IMR-90 (cell line): ENCODE measurements at regions not wholly inside any gene's neighbourhood (a gene's known extent, or its start where the extent isn't known, plus 50 kb on each side); places are given as distances from the start of the nearest gene placed in this dataset.

ENCODE experiments used
- ATAC-seq: fragments of 200-7000 bp; cut with Tn5 transposase; 2 replicates; pipeline ENCODE4 v1.9.1; 2020; ENCODE audit warnings: low read depth, mild to moderate bottlenecking, moderate library complexity
- BruUV-seq: library from RNA; stranded (reverse); fragments of 400-500 nt; replicated peaks from 2 replicates; lab custom pipeline; 2021; lab: Mats Ljungman, UMichigan
- CTCF ChIA-PET: fragments of 300-600 bp; formaldehyde crosslinking; extraction: SDS; loops from one replicate; lab custom pipeline; 2021; ENCODE audit warnings: antibody characterized with exemption; lab: Yijun Ruan, JAX
- POLR2A ChIA-PET: fragments of 300-600 bp; sonication (Branson Sonifier 250); formaldehyde crosslinking; loops from one replicate; lab custom pipeline; 2022; ENCODE audit warnings: antibody characterized with exemption; ENCODE audit not compliant: unreplicated experiment; lab: Charles Lee
- DNase-seq: peaks from one replicate; pipeline ENCODE4 v3.0.0; 2013
- H2AFZ ChIP-seq: replicated peaks from 2 replicates; pipeline ENCODE3; 2013; ENCODE audit warnings: low read length, mild to moderate bottlenecking; ENCODE audit not compliant: poor library complexity
- H2AK5ac ChIP-seq: 2 replicates; pipeline ENCODE4 v1.6.1; 2013; ENCODE audit warnings: low read depth, low read length, inconsistent platforms
- H2AK9ac ChIP-seq: replicated peaks from 2 replicates; pipeline ENCODE3; 2013; ENCODE audit warnings: mild to moderate bottlenecking, low read depth, low read length, moderate library complexity; ENCODE audit not compliant: poor library complexity
- H2BK120ac ChIP-seq: 2 replicates; pipeline ENCODE4 v1.6.1; 2013; ENCODE audit warnings: low read depth, low read length, inconsistent platforms
- H2BK15ac ChIP-seq: 3 replicates; pipeline ENCODE4 v1.6.1; 2013; ENCODE audit warnings: low read depth, low read length, inconsistent platforms
- H2BK20ac ChIP-seq: 2 replicates; pipeline ENCODE4 v1.6.1; 2013; ENCODE audit warnings: low read depth, mild to moderate bottlenecking, inconsistent platforms, low read length, moderate library complexity
- H2BK5ac ChIP-seq: 2 replicates; pipeline ENCODE4 v1.6.1; 2013; ENCODE audit warnings: mild to moderate bottlenecking, low read depth, low read length, inconsistent platforms; ENCODE audit not compliant: poor library complexity, severe bottlenecking
- H3K14ac ChIP-seq: replicated peaks from 2 replicates; pipeline ENCODE4 v1.6.1; 2013; ENCODE audit warnings: low read depth, low read length, inconsistent platforms
- H3K18ac ChIP-seq: 2 replicates; pipeline ENCODE4 v1.6.1; 2013; ENCODE audit warnings: low read depth, low read length, control low read depth
- H3K23ac ChIP-seq: 2 replicates; pipeline ENCODE4 v1.6.1; 2013; ENCODE audit warnings: low read depth, low read length, inconsistent platforms
- H3K27ac ChIP-seq: 2 replicates; pipeline ENCODE4 v1.5.1; 2013; ENCODE audit warnings: mild to moderate bottlenecking, control low read depth, low read length; ENCODE audit not compliant: insufficient read depth
- H3K27me3 ChIP-seq: 2 replicates; pipeline ENCODE4 v1.6.1; 2013; ENCODE audit warnings: low read length; ENCODE audit not compliant: control insufficient read depth, insufficient read depth
- H3K36me3 ChIP-seq: 2 replicates; pipeline ENCODE4 v1.6.1; 2013; ENCODE audit warnings: low read length, mixed read lengths; ENCODE audit not compliant: control insufficient read depth, insufficient read depth
- H3K4ac ChIP-seq: 2 replicates; pipeline ENCODE4 v1.6.1; 2013; ENCODE audit warnings: low read depth, low read length, inconsistent platforms
- H3K4me1 ChIP-seq: 2 replicates; pipeline ENCODE4 v1.6.1; 2013; ENCODE audit warnings: low read length, mixed read lengths; ENCODE audit not compliant: control insufficient read depth, insufficient read depth
- H3K4me2 ChIP-seq: 2 replicates; pipeline ENCODE4 v1.6.1; 2013; ENCODE audit warnings: low read depth, mild to moderate bottlenecking, control low read depth, low read length, moderate library complexity
- H3K4me3 ChIP-seq: 2 replicates; pipeline ENCODE4 v1.5.1; 2013; ENCODE audit warnings: low read depth, mild to moderate bottlenecking, control low read depth, low read length, moderate library complexity; ENCODE audit not compliant: insufficient read depth
- H3K56ac ChIP-seq: 2 replicates; pipeline ENCODE4 v1.6.1; 2013; ENCODE audit warnings: low read length, inconsistent platforms; ENCODE audit not compliant: insufficient read depth; ENCODE audit errors: extremely low read depth
- H3K79me1 ChIP-seq, 2 experiments: 2 replicates each; pipeline ENCODE4 v1.6.1; 2013; ENCODE audit warnings: low read length in 2 of 2, inconsistent platforms in 1 of 2, low read depth in 1 of 2
- H3K9ac ChIP-seq: 2 replicates; pipeline ENCODE4 v1.6.1; 2013; ENCODE audit warnings: low read depth, low read length, control low read depth
- H3K9me1 ChIP-seq: 2 replicates; pipeline ENCODE4 v1.6.1; 2013; ENCODE audit warnings: low read length, inconsistent platforms; ENCODE audit not compliant: insufficient read depth
- H3K9me3 ChIP-seq: 2 replicates; pipeline ENCODE4 v1.6.1; 2013; ENCODE audit warnings: low read length; ENCODE audit not compliant: control insufficient read depth, insufficient read depth
- H4K20me1 ChIP-seq: 2 replicates; pipeline ENCODE4 v1.6.1; 2013; ENCODE audit warnings: low read length, inconsistent platforms; ENCODE audit not compliant: insufficient read depth
- H4K5ac ChIP-seq: 2 replicates; pipeline ENCODE4 v1.6.1; 2013; ENCODE audit warnings: mild to moderate bottlenecking, low read depth, low read length, control low read depth
- H4K8ac ChIP-seq, 2 experiments: 2 replicates each; pipeline ENCODE4 v1.6.1; 2013; ENCODE audit warnings: low read depth in 2 of 2, low read length in 2 of 2, control low read depth in 1 of 2, inconsistent platforms in 1 of 2
- H4K91ac ChIP-seq: 2 replicates; pipeline ENCODE4 v1.6.1; 2013; ENCODE audit warnings: low read depth, low read length, inconsistent platforms; ENCODE audit not compliant: insufficient read depth
- BHLHE40 ChIP-seq: fragments of 150-350 bp; IDR thresholded peaks from 2 replicates; pipeline ENCODE4 v1.6.1; 2016; ENCODE audit warnings: mild to moderate bottlenecking, low read depth, low read length
- CEBPB ChIP-seq: IDR thresholded peaks from 2 replicates; pipeline ENCODE4 v1.6.1; 2012; ENCODE audit warnings: low read depth, low read length, improper control_type of control experiment
- CHD1 ChIP-seq: IDR thresholded peaks from 2 replicates; pipeline ENCODE4 v1.6.1; 2012; ENCODE audit warnings: low read depth, low read length, improper control_type of control experiment
- FOS ChIP-seq: fragments of 150-350 bp; IDR thresholded peaks from 2 replicates; pipeline ENCODE4 v1.6.1; 2016; ENCODE audit warnings: low read depth, low read length
- MAFK ChIP-seq: IDR thresholded peaks from 2 replicates; pipeline ENCODE4 v1.6.1; 2012; ENCODE audit warnings: low read depth, low read length, improper control_type of control experiment
- MAZ ChIP-seq: IDR thresholded peaks from 2 replicates; pipeline ENCODE4 v1.6.1; 2012; ENCODE audit warnings: low read depth, mild to moderate bottlenecking, low read length, improper control_type of control experiment, moderate library complexity, borderline replicate concordance
- MXI1 ChIP-seq: IDR thresholded peaks from 2 replicates; pipeline ENCODE4 v1.6.1; 2012; ENCODE audit warnings: low read depth, mild to moderate bottlenecking, low read length, moderate library complexity, borderline replicate concordance
- POLR2A ChIP-seq: IDR thresholded peaks from 2 replicates; pipeline ENCODE4 v1.6.1; 2012; ENCODE audit warnings: mild to moderate bottlenecking, low read depth, low read length
- RAD21 ChIP-seq: IDR thresholded peaks from 2 replicates; pipeline ENCODE4 v1.6.1; 2012; ENCODE audit warnings: low read length, improper control_type of control experiment
- RFX5 ChIP-seq: IDR thresholded peaks from 2 replicates; pipeline ENCODE4 v1.8.0; 2012; ENCODE audit warnings: low read depth, mild to moderate bottlenecking, low read length, moderate library complexity
- SMC3 ChIP-seq: fragments of 150-350 bp; IDR thresholded peaks from 2 replicates; pipeline ENCODE4 v1.6.1; 2016; ENCODE audit warnings: low read depth, mild to moderate bottlenecking, antibody characterized with exemption, low read length, moderate library complexity
- WGBS, 2 experiments: methylation state at CpG; one replicate each; pipeline versions ENCODE4 v1.1.5 to v1.1.7; 2013; ENCODE audit warnings: missing lambda C conversion rate in 2 of 2; ENCODE audit not compliant: insufficient read length in 1 of 2; ENCODE audit errors: extremely low coverage in 2 of 2; 5-methylcytosine and 5-hydroxymethylcytosine counted together
- dilution Hi-C: fragments of 300-500 bp; cut with HindIII; formaldehyde crosslinking; loops from one replicate; pipeline ENCODE4 v1.14.3; 2018; ENCODE audit warnings: low sequenced_read_pairs; ENCODE audit not compliant: unreplicated experiment
- in situ Hi-C: fragments of 300-500 bp; cut with MboI; formaldehyde crosslinking; loops from 3 replicates; pipeline ENCODE4 v1.14.3; 2019; ENCODE audit warnings: low sequenced_read_pairs, inconsistent platforms, mixed read lengths
- intact Hi-C: fragments of 100-400 bp; cut with micrococcal nuclease; formaldehyde crosslinking; loops from 2 replicates; pipeline ENCODE4 v1.10.0; 2022
- TF ChIP-seq, protein P1 (sequence below): fragments of 150-350 bp; IDR thresholded peaks from 2 replicates; pipeline ENCODE4 v1.6.1; 2016; ENCODE audit warnings: low read depth, mild to moderate bottlenecking, low read length, moderate library complexity, borderline replicate concordance
- TF ChIP-seq, protein P2 (sequence below): fragments of 150-350 bp; IDR thresholded peaks from 2 replicates; pipeline ENCODE4 v1.6.1; 2017; ENCODE audit warnings: mild to moderate bottlenecking, antibody characterized with exemption, low read length, low read depth
- TF ChIP-seq, protein P3 (sequence below): conservative IDR thresholded peaks from 2 replicates; pipeline ENCODE4 v1.5.1; 2012; ENCODE audit warnings: mild to moderate bottlenecking, low read depth, low read length, improper control_type of control experiment

DNA sequence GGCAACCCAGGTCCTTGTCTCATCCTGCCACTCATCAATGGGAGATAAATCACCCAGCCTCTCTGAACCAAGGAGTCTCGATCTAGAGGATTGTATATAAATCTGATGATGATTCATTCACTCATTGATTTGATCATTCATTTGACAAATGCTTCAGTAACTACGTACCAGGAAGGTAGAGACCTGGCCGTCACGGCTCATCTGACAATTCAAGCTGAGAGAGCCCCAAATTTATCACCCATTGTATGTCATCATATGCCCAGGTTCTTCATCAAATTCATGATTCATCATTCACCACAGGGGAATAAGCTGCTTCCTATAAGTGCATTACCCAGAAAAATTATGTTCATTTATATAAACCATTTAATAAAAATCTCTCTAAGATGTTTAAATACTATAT lies 116.9 kb downstream of the FAM161A start:
- H3K79me1 ChIP-seq, result no peaks in the 10 kb centered on the region
- H3K4ac ChIP-seq, result no peak overlapping the region
- no peak overlapping the region for H2BK5ac ChIP-seq
- H3K9me3 ChIP-seq, result no peaks in the 10 kb centered on the region
- ATAC-seq (no peak), DNase-seq (no peak)
- H3K9me1 ChIP-seq, result no peaks in the 10 kb centered on the region
- no peak overlapping the region for H4K5ac ChIP-seq
- H2AK5ac ChIP-seq, result no peak overlapping the region
- no peak overlapping the region for H3K27ac ChIP-seq
- no peak overlapping the region for H2AFZ ChIP-seq
- in situ Hi-C loops (no loop called here), dilution Hi-C loops (no loop called here), intact Hi-C loops (no loop called here)
- no peaks in the 10 kb centered on the region for H3K36me3 ChIP-seq
- no peak overlapping the region for H3K4me3 ChIP-seq
- H3K18ac ChIP-seq, result no peak overlapping the region
- H3K27me3 ChIP-seq, result no peaks in the 10 kb centered on the region
- H4K8ac ChIP-seq, result no peak overlapping the region
- H3K4me1 ChIP-seq, result no peaks in the 10 kb centered on the region
- no peak overlapping the region for H3K56ac ChIP-seq
- no peak overlapping the region for H3K23ac ChIP-seq
- POLR2A ChIA-PET, result no interaction called here
- no peak overlapping the region for H3K9ac ChIP-seq
- H2BK120ac ChIP-seq, result no peak overlapping the region
- no peak overlapping the region for H2BK20ac ChIP-seq
- H2BK15ac ChIP-seq, result no peak overlapping the region
- WGBS, 2 experiments, result no CpG with 5 or more reads among the region's 4 CpGs
- no peak overlapping the region for H2AK9ac ChIP-seq
- no peak overlapping the region for H3K4me2 ChIP-seq
- H3K14ac ChIP-seq, result no peak overlapping the region
- no peak overlapping the region for H4K91ac ChIP-seq
- H4K20me1 ChIP-seq, result no peaks in the 10 kb centered on the region
- CTCF ChIA-PET, result no interaction called here
- no TSS peak for BruUV-seq
- TF ChIP-seq MXI1 (no peak), BHLHE40 (no peak), CEBPB (no peak), SMC3 (no peak), CHD1 (no peak), MAFK (no peak), FOS (no peak), RFX5 (no peak), MAZ (no peak), POLR2A (no peak), RAD21 (no peak)
- TF ChIP-seq, protein P1, sequence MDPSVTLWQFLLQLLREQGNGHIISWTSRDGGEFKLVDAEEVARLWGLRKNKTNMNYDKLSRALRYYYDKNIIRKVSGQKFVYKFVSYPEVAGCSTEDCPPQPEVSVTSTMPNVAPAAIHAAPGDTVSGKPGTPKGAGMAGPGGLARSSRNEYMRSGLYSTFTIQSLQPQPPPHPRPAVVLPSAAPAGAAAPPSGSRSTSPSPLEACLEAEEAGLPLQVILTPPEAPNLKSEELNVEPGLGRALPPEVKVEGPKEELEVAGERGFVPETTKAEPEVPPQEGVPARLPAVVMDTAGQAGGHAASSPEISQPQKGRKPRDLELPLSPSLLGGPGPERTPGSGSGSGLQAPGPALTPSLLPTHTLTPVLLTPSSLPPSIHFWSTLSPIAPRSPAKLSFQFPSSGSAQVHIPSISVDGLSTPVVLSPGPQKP, result no peak
- TF ChIP-seq, protein P2, sequence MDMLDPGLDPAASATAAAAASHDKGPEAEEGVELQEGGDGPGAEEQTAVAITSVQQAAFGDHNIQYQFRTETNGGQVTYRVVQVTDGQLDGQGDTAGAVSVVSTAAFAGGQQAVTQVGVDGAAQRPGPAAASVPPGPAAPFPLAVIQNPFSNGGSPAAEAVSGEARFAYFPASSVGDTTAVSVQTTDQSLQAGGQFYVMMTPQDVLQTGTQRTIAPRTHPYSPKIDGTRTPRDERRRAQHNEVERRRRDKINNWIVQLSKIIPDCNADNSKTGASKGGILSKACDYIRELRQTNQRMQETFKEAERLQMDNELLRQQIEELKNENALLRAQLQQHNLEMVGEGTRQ, result no peak
- TF ChIP-seq, protein P3, sequence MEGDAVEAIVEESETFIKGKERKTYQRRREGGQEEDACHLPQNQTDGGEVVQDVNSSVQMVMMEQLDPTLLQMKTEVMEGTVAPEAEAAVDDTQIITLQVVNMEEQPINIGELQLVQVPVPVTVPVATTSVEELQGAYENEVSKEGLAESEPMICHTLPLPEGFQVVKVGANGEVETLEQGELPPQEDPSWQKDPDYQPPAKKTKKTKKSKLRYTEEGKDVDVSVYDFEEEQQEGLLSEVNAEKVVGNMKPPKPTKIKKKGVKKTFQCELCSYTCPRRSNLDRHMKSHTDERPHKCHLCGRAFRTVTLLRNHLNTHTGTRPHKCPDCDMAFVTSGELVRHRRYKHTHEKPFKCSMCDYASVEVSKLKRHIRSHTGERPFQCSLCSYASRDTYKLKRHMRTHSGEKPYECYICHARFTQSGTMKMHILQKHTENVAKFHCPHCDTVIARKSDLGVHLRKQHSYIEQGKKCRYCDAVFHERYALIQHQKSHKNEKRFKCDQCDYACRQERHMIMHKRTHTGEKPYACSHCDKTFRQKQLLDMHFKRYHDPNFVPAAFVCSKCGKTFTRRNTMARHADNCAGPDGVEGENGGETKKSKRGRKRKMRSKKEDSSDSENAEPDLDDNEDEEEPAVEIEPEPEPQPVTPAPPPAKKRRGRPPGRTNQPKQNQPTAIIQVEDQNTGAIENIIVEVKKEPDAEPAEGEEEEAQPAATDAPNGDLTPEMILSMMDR, result no peak
